HUES64 (cell line): ENCODE measurements at regions not wholly inside any gene's neighbourhood (a gene's known extent, or its start where the extent isn't known, plus 50 kb on each side); places are given as distances from the start of the nearest gene placed in this dataset.

Experiments used
- H3K27ac ChIP-seq: 2 replicates; pipeline ENCODE4 v1.7.0; 2013; ENCODE audit warnings: low read depth, low read length, inconsistent platforms
- H3K27me3 ChIP-seq: 2 replicates; pipeline ENCODE4 v1.6.1; 2013; ENCODE audit warnings: mild to moderate bottlenecking, low read length; ENCODE audit not compliant: insufficient read depth
- H3K36me3 ChIP-seq: 2 replicates; pipeline ENCODE4 v1.6.1; 2013; ENCODE audit warnings: mild to moderate bottlenecking, low read length; ENCODE audit not compliant: insufficient read depth
- H3K4me1 ChIP-seq: 2 replicates; pipeline ENCODE4 v1.6.1; 2013; ENCODE audit warnings: mild to moderate bottlenecking, low read length, moderate library complexity; ENCODE audit not compliant: insufficient read depth
- H3K4me3 ChIP-seq: 2 replicates; pipeline ENCODE4 v1.5.1; 2013; ENCODE audit warnings: mild to moderate bottlenecking, low read length, moderate library complexity
- H3K9ac ChIP-seq: 2 replicates; pipeline ENCODE4 v1.6.1; 2013; ENCODE audit warnings: mild to moderate bottlenecking, low read depth, low read length
- H3K9me3 ChIP-seq: 2 replicates; pipeline ENCODE4 v1.6.1; 2013; ENCODE audit warnings: low read depth, low read length; ENCODE audit not compliant: insufficient read depth
- WGBS: fragments of 150-250, 120-280 bp; methylation state at CpG from one replicate; pipeline ENCODE4 v1.1.7; 2013; ENCODE audit warnings: missing lambda C conversion rate; 5-methylcytosine and 5-hydroxymethylcytosine counted together

DNA sequence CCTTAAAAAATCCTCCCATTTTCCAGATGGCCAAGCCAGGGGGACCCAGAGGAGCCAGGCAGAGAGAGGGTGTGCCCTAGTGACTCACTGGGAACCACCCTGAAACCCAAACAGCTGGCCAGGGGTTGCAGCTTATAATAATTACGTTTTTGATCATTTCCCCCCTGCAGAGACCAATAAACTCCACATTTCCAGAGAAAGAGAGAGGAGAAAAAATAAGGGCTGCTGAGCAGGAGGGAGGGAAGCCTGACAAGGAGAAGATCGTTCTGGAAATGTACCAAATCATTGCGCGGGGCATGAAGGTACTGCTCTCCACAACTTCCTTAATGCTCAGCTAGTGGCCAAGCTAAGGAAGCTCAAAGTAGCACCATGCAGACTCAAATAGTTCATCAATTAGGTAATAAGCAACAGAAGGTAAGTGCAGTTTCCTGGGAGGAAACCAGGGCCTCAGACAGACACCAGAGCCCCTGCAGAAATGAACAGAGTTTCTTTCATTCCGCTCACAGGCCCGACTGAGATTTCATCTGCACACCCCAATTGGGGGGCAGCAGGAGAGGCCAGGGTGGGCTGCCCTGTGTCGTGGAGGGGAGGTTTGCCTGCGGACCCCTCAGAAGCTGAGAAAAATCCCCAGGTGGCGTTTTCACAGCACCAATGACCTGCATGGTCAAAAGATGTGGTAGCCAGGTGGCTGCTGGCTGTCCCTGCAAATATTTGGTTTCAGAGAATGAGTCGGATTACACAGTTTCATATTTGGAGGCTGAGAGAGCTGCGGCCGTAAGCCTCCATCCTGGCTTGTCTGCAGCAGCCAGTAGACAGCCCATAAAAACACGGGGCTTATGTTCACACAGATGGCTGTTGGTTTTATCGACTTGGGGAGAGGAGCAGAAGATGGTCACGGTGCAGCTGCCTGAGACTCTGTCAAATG, 153.2 kb upstream of the LYZL2 start:
- H3K27ac ChIP-seq: no peak overlapping the region
- 86% methylated on average over 15 of the region's 15 CpGs for WGBS
- H3K9me3 ChIP-seq: no peaks in the 10 kb centered on the region
- H3K9ac ChIP-seq: no peak overlapping the region
- H3K27me3 ChIP-seq: peaks cover 22% of the 10 kb centered on the region
- no peak overlapping the region for H3K4me3 ChIP-seq
- no peaks in the 10 kb centered on the region for H3K36me3 ChIP-seq
- H3K4me1 ChIP-seq: peaks cover 8% of the 10 kb centered on the region; the same call in 1 of the 2 replicates

- Histone ChIP-seq H3K4me3 (no peak overlapping the region), H3K4me1 (peaks cover 8% of the 10 kb centered on the region; the same call in 1 of the 2 replicates), H3K36me3 (no peaks in the 10 kb centered on the region), H3K27me3 (peaks cover 19% of the 10 kb centered on the region), H3K9ac (no peak overlapping the region), H3K27ac (no peak overlapping the region), H3K9me3 (no peaks in the 10 kb centered on the region)
- 88% methylated on average over 5 of the region's 7 CpGs for WGBS
These were observed 152.6 kb upstream of the LYZL2 start for GRCh38 chr10:30782157-30782536.

DNA sequence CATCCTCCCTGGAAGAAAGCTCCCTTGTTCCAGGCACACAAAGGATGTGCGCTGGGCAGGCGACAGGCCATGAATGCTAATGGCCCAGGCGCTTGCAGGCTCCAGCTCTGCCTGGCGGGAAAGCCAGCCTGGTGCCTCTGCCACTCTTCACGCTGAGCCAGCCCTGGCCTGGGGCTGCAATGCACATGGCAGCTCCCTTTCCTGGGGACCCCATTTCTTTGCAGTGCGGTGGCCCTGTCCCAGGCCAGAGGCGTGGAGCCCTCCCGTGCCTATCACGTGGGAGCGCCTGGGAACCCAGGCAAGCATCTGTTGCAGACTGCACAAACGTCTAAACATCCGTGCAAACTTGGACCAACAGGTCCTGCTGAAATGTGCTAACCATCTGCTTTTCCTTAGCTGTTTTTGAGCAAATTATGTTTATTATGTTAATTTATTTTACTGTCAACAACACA, 152.1 kb upstream of the LYZL2 start:
- no peak overlapping the region for H3K27ac ChIP-seq
- H3K4me3 ChIP-seq: no peak overlapping the region
- no peak overlapping the region for H3K9ac ChIP-seq
- H3K4me1 ChIP-seq: peaks cover 8% of the 10 kb centered on the region; the same call in 1 of the 2 replicates
- no peaks in the 10 kb centered on the region for H3K36me3 ChIP-seq
- H3K9me3 ChIP-seq: no peaks in the 10 kb centered on the region
- 92% methylated on average over 12 of the region's 12 CpGs for WGBS
- H3K27me3 ChIP-seq: peaks cover 16% of the 10 kb centered on the region

DNA sequence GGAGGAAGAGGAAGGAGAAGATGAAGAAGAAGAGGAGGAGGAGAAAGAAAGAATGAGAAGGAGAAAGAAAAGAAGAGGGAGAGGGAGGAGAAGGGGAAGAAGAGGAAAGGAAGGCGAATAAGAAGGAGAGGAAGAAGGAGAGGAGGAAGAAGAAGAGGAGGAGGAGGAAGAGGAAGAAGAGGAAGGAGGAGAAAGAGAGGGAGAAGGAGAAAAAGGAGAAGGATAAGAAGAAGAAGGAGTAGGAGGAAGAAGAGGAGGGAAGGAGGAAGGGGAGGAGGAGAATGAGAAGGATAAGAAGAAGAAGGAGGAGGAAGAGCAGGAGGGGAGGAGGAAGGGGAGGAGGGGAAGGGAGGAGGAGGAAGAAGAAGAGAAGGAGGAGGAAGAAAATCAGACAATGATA, 149.2 kb upstream of the LYZL2 start:
- Histone ChIP-seq H3K9ac (no peak overlapping the region), H3K36me3 (no peaks in the 10 kb centered on the region), H3K27ac (no peak overlapping the region), H3K4me1 (no peaks in the 10 kb centered on the region), H3K27me3 (peaks cover 7% of the 10 kb centered on the region), H3K9me3 (no peaks in the 10 kb centered on the region), H3K4me3 (no peak overlapping the region)
- WGBS: 2% methylated on average over 1 of the region's 1 CpG

- peaks cover 7% of the 10 kb centered on the region for H3K9me3 ChIP-seq
- no peak overlapping the region for H3K9ac ChIP-seq
- H3K27ac ChIP-seq: no peak overlapping the region
- H3K36me3 ChIP-seq: no peaks in the 10 kb centered on the region
- no peaks in the 10 kb centered on the region for H3K4me1 ChIP-seq
- WGBS: 83% methylated on average over 10 of the region's 10 CpGs
- no peak overlapping the region for H3K4me3 ChIP-seq
- H3K27me3 ChIP-seq: no peaks in the 10 kb centered on the region
These were observed 146.4 kb upstream of the LYZL2 start for GRCh38 chr10:30775779-30776591.

GRCh38 chr10:30774261-30774660, 144.7 kb upstream of the LYZL2 start:
- Histone ChIP-seq H3K27ac (no peak overlapping the region), H3K9me3 (peaks cover 23% of the 10 kb centered on the region), H3K27me3 (no peaks in the 10 kb centered on the region), H3K36me3 (no peaks in the 10 kb centered on the region), H3K9ac (no peak overlapping the region), H3K4me3 (no peak overlapping the region), H3K4me1 (no peaks in the 10 kb centered on the region)
- 89% methylated on average over 10 of the region's 10 CpGs for WGBS

DNA sequence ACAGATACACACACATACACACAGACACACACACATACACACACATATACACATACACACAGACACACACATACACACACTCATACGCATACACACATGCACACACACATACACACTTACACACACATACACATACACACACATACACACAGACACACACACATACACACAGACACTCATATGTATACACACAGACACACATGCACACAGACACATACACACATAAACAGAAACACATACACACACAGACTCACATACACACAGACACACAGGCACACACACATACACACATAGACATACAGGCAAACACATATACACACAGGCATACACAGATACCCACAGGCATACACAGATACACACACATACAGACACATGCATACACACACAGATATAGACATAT, 143.9 kb upstream of the LYZL2 start:
- H3K9me3 ChIP-seq: peaks cover 24% of the 10 kb centered on the region
- H3K36me3 ChIP-seq: no peaks in the 10 kb centered on the region
- no peaks in the 10 kb centered on the region for H3K4me1 ChIP-seq
- no peak overlapping the region for H3K4me3 ChIP-seq
- no peaks in the 10 kb centered on the region for H3K27me3 ChIP-seq
- no peak overlapping the region for H3K27ac ChIP-seq
- H3K9ac ChIP-seq: no peak overlapping the region
- 81% methylated on average over 1 of the region's 1 CpG for WGBS

GRCh38 chr10:30770816-30771215, 141.3 kb upstream of the LYZL2 start:
- H3K9me3 ChIP-seq: peaks cover 24% of the 10 kb centered on the region

GRCh38 chr10:30770229-30770628, 140.7 kb upstream of the LYZL2 start:
- H3K9me3 ChIP-seq: peaks cover 24% of the 10 kb centered on the region
- H3K36me3 ChIP-seq: no peaks in the 10 kb centered on the region
- H3K4me1 ChIP-seq: no peaks in the 10 kb centered on the region
- 95% methylated on average over 2 of the region's 2 CpGs for WGBS
- H3K9ac ChIP-seq: no peak overlapping the region
- no peak overlapping the region for H3K27ac ChIP-seq
- H3K27me3 ChIP-seq: no peaks in the 10 kb centered on the region
- no peak overlapping the region; the same call in 1 of the 2 replicates for H3K4me3 ChIP-seq

More at GRCh38 chr10:30770816-30771215, 141.3 kb upstream of the LYZL2 start:
- Histone ChIP-seq H3K9ac (no peak overlapping the region), H3K36me3 (no peaks in the 10 kb centered on the region), H3K4me3 (no peak overlapping the region; the same call in 1 of the 2 replicates), H3K27me3 (no peaks in the 10 kb centered on the region), H3K27ac (no peak overlapping the region), H3K4me1 (no peaks in the 10 kb centered on the region)
- 67% methylated on average over 1 of the region's 1 CpG for WGBS

DNA sequence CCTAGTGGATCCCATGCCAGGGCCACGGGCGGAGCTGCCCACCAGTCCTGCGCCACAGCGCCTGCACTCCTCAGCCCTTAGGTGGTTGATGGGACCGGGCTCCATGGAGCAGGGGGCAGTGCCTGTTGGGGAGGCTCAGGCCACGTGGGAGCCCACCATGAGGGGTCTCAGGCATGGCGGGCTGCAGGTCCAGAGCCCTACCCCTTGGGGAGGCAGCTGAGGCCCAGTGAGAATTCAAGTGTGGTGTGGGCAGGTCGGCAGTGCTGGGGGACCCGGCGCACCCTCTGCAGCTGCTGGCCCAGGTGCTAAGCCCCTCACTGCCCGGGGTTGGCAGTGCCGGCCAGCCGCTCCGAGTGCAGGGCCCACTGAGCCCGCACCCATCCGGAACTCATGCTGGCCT, 139.8 kb upstream of the LYZL2 start:
- Histone ChIP-seq H3K27me3 (no peaks in the 10 kb centered on the region), H3K27ac (no peak overlapping the region), H3K4me3 (no peak overlapping the region), H3K9ac (no peak overlapping the region), H3K9me3 (peaks cover 24% of the 10 kb centered on the region), H3K36me3 (no peaks in the 10 kb centered on the region), H3K4me1 (no peaks in the 10 kb centered on the region)
- WGBS: 95% methylated on average over 16 of the region's 16 CpGs

GRCh38 chr10:30765616-30766015, 136.1 kb upstream of the LYZL2 start:
- no peaks in the 10 kb centered on the region for H3K36me3 ChIP-seq
- no peak overlapping the region for H3K27ac ChIP-seq
- no peaks in the 10 kb centered on the region for H3K4me1 ChIP-seq
- no peak overlapping the region for H3K9ac ChIP-seq
- 94% methylated on average over 8 of the region's 8 CpGs for WGBS
- peaks cover 13% of the 10 kb centered on the region for H3K9me3 ChIP-seq
- H3K4me3 ChIP-seq: no peak overlapping the region
- H3K27me3 ChIP-seq: no peaks in the 10 kb centered on the region
